ENCODE measurements at regions not wholly inside any gene's neighbourhood (a gene's known extent, or its start where the extent isn't known, plus 50 kb on each side); places are given as distances from the start of the nearest gene placed in this dataset.

DNA sequence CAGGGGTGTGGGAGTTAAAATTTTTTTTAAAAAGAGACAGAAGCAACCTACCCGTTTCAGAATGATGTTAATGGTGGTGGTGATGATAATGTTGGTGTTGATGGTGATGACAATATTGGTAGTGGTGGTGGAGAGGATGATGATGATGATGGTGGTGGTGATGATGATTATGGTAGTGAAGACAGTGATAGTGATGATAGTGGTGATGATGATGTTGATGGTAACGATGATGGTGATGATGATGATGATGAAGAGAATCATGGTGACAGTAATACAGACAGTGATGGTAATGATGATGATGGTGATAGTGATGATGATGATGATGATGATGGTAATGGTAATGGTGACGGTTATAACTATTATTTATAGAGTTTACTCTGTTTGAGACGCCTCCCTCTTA, 117.6 kb downstream of the ICE1 start:
- no CpG with 5 or more reads among the region's 4 CpGs for WGBS (ENCODE audit: extremely low coverage, insufficient read length, low lambda C conversion rate)
- H4K20me1 ChIP-seq (ENCODE audit: control insufficient read depth, insufficient read depth, insufficient read length), result no peaks in the 10 kb centered on the region
- Mint-ChIP-seq H3K27ac (no peak overlapping the region), H3K27me3 (ENCODE audit: low read depth) (peaks cover 8% of the 10 kb centered on the region), H3K36me3 (ENCODE audit: insufficient read depth in 1 of 3, low read depth in 3 of 3) (no peaks in the 10 kb centered on the region; a peak in 1 of 7 replicates), H3K9me3 (peaks cover 0 to 3% of the 10 kb centered on the region in 2 experiments; a peak in 3 of 5 replicates), H3K4me3 (no peak overlapping the region; a peak in 1 of 5 replicates), H3K4me1 (peaks cover 36 to 51% of the 10 kb centered on the region in 2 experiments)
- no peak overlapping the region for H3K27ac ChIP-seq (ENCODE audit: insufficient read length, low read depth, low read length)
- no peak overlapping the region for H3K14ac ChIP-seq (ENCODE audit: insufficient read depth, low read length)
- no peaks in the 10 kb centered on the region for H3K9me3 ChIP-seq (ENCODE audit: control insufficient read depth, low read depth, low read length)
- H2BK120ac ChIP-seq (ENCODE audit: low read depth, low read length, poor library complexity, severe bottlenecking), result no peak overlapping the region
- H4K91ac ChIP-seq (ENCODE audit: insufficient read length, low read depth, low read length), result no peak overlapping the region
- no peak overlapping the region for H3K4ac ChIP-seq (ENCODE audit: low read depth, low read length)
- H3K23ac ChIP-seq (ENCODE audit: insufficient read length, low read depth, low read length), result no peak overlapping the region
- no peak overlapping the region for H2BK15ac ChIP-seq (ENCODE audit: low read depth, low read length)
- H2BK20ac ChIP-seq (ENCODE audit: low read depth, low read length, poor library complexity, severe bottlenecking), result no peak overlapping the region
- H4K8ac ChIP-seq (replicated peaks; ENCODE audit: insufficient read length, low read depth, low read length), result no peak overlapping the region
- no peak overlapping the region for H4K5ac ChIP-seq (ENCODE audit: insufficient read length, low read depth, low read length)
- H3K9ac ChIP-seq (ENCODE audit: extremely low read depth, insufficient read length, low read length), result no peak overlapping the region
- H3K23me2 ChIP-seq (ENCODE audit: insufficient read length, low read depth, low read length, poor library complexity, severe bottlenecking), result no peaks in the 10 kb centered on the region
- H3K79me2 ChIP-seq (ENCODE audit: insufficient read depth, low read length), result no peaks in the 10 kb centered on the region
- no peak overlapping the region for H2AFZ ChIP-seq (ENCODE audit: low read length)
- peaks cover 9% of the 10 kb centered on the region for H3K4me1 ChIP-seq (ENCODE audit: insufficient read depth, low read length)
- no peak overlapping the region for H3K4me2 ChIP-seq (ENCODE audit: insufficient read depth, insufficient read length, low read length)
- H2AK5ac ChIP-seq (ENCODE audit: insufficient read length, low read length), result no peak overlapping the region
- no peaks in the 10 kb centered on the region for H3K79me1 ChIP-seq (ENCODE audit: insufficient read depth, low read depth, low read length, poor library complexity, severe bottlenecking)
- no peak overlapping the region for H2BK5ac ChIP-seq (ENCODE audit: insufficient read length, low read length)
- no peaks in the 10 kb centered on the region for H3K27me3 ChIP-seq (ENCODE audit: insufficient read depth, low read length)
- no peak overlapping the region for H3K56ac ChIP-seq (ENCODE audit: insufficient read length, low read depth, low read length)
- no peak overlapping the region for H3T11ph ChIP-seq (ENCODE audit: low read length)
- H3K18ac ChIP-seq (ENCODE audit: insufficient read length, low read depth, low read length), result no peak overlapping the region
- H2BK12ac ChIP-seq (ENCODE audit: insufficient read length, low read depth, low read length), result no peak overlapping the region
- no peak for DNase-seq
- TF ChIP-seq, protein P1, sequence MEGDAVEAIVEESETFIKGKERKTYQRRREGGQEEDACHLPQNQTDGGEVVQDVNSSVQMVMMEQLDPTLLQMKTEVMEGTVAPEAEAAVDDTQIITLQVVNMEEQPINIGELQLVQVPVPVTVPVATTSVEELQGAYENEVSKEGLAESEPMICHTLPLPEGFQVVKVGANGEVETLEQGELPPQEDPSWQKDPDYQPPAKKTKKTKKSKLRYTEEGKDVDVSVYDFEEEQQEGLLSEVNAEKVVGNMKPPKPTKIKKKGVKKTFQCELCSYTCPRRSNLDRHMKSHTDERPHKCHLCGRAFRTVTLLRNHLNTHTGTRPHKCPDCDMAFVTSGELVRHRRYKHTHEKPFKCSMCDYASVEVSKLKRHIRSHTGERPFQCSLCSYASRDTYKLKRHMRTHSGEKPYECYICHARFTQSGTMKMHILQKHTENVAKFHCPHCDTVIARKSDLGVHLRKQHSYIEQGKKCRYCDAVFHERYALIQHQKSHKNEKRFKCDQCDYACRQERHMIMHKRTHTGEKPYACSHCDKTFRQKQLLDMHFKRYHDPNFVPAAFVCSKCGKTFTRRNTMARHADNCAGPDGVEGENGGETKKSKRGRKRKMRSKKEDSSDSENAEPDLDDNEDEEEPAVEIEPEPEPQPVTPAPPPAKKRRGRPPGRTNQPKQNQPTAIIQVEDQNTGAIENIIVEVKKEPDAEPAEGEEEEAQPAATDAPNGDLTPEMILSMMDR (conservative IDR thresholded peaks at IDR 0.05), result no peak
